Nephron progenitor cell (in vitro differentiated cells): ENCODE measurements at regions not wholly inside any gene's neighbourhood (a gene's known extent, or its start where the extent isn't known, plus 50 kb on each side); places are given as distances from the start of the nearest gene placed in this dataset.
A peak's percentile ranks its signal among the peaks of the same experiment; 100 is the strongest.

Experiments
- DNase-seq: peaks from one replicate; pipeline ENCODE4 v3.0.0; 2021
- H3K27ac Mint-ChIP-seq: 2 replicates; pipeline ENCODE4 v1.8.0; 2021; ENCODE audit warnings: mild to moderate bottlenecking, moderate library complexity, mixed read lengths
- H3K27me3 Mint-ChIP-seq: 2 replicates; pipeline ENCODE4 v1.8.0; 2021; ENCODE audit warnings: mild to moderate bottlenecking, low read depth, mixed read lengths; ENCODE audit not compliant: poor library complexity
- H3K36me3 Mint-ChIP-seq: 2 replicates; pipeline ENCODE4 v1.8.0; 2021; ENCODE audit warnings: low read depth, mixed read lengths
- H3K4me1 Mint-ChIP-seq: 2 replicates; pipeline ENCODE4 v1.8.0; 2021; ENCODE audit warnings: mixed read lengths
- H3K4me3 Mint-ChIP-seq: 2 replicates; pipeline ENCODE4 v1.8.0; 2021; ENCODE audit warnings: mild to moderate bottlenecking, moderate library complexity, mixed read lengths
- H3K9me3 Mint-ChIP-seq: 2 replicates; pipeline ENCODE4 v1.8.0; 2021; ENCODE audit warnings: mild to moderate bottlenecking, moderate library complexity, mixed read lengths
- TF ChIP-seq, protein P1 (sequence below): fragments of 200-600 bp; sonication (generic); IDR thresholded peaks from 2 replicates; pipeline ENCODE4 v1.5.0; 2021; ENCODE audit warnings: antibody characterized with exemption

GRCh38 chr14:26170885-26171284 lies 426.9 kb downstream of the NOVA1 start:
- no peaks in the 10 kb centered on the region for H3K36me3 Mint-ChIP-seq
- H3K27me3 Mint-ChIP-seq: peaks cover 4% of the 10 kb centered on the region
- no peak for DNase-seq
- no peaks in the 10 kb centered on the region for H3K9me3 Mint-ChIP-seq
- no peaks in the 10 kb centered on the region for H3K4me1 Mint-ChIP-seq
- no peak overlapping the region for H3K4me3 Mint-ChIP-seq
- TF ChIP-seq, protein P1, sequence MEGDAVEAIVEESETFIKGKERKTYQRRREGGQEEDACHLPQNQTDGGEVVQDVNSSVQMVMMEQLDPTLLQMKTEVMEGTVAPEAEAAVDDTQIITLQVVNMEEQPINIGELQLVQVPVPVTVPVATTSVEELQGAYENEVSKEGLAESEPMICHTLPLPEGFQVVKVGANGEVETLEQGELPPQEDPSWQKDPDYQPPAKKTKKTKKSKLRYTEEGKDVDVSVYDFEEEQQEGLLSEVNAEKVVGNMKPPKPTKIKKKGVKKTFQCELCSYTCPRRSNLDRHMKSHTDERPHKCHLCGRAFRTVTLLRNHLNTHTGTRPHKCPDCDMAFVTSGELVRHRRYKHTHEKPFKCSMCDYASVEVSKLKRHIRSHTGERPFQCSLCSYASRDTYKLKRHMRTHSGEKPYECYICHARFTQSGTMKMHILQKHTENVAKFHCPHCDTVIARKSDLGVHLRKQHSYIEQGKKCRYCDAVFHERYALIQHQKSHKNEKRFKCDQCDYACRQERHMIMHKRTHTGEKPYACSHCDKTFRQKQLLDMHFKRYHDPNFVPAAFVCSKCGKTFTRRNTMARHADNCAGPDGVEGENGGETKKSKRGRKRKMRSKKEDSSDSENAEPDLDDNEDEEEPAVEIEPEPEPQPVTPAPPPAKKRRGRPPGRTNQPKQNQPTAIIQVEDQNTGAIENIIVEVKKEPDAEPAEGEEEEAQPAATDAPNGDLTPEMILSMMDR: no peak
- no peak overlapping the region for H3K27ac Mint-ChIP-seq

- Mint-ChIP-seq H3K36me3 (no peaks in the 10 kb centered on the region), H3K27me3 (no peaks in the 10 kb centered on the region), H3K4me3 (no peak overlapping the region), H3K4me1 (no peaks in the 10 kb centered on the region), H3K9me3 (peaks cover 5% of the 10 kb centered on the region), H3K27ac (no peak overlapping the region)
- DNase-seq: no peak
- TF ChIP-seq, protein P1: peak; percentile 45
Observed at GRCh38 chr14:26163761-26164160, 434.1 kb downstream of the NOVA1 start.

- Mint-ChIP-seq H3K9me3 (peaks cover 15% of the 10 kb centered on the region), H3K4me3 (no peak overlapping the region), H3K4me1 (no peaks in the 10 kb centered on the region), H3K36me3 (no peaks in the 10 kb centered on the region), H3K27me3 (no peaks in the 10 kb centered on the region), H3K27ac (no peak overlapping the region)
- no peak for DNase-seq
- TF ChIP-seq, protein P1: no peak
Observed at GRCh38 chr14:26157517-26157916, 440.3 kb downstream of the NOVA1 start.

GRCh38 chr14:26143057-26143456 lies 454.8 kb downstream of the NOVA1 start:
- no peaks in the 10 kb centered on the region for H3K4me1 Mint-ChIP-seq
- H3K27ac Mint-ChIP-seq: no peak overlapping the region
- no peaks in the 10 kb centered on the region for H3K36me3 Mint-ChIP-seq
- no peak overlapping the region for H3K4me3 Mint-ChIP-seq
- no peaks in the 10 kb centered on the region for H3K27me3 Mint-ChIP-seq
- TF ChIP-seq, protein P1: no peak
- H3K9me3 Mint-ChIP-seq: no peaks in the 10 kb centered on the region
- no peak for DNase-seq

DNA sequence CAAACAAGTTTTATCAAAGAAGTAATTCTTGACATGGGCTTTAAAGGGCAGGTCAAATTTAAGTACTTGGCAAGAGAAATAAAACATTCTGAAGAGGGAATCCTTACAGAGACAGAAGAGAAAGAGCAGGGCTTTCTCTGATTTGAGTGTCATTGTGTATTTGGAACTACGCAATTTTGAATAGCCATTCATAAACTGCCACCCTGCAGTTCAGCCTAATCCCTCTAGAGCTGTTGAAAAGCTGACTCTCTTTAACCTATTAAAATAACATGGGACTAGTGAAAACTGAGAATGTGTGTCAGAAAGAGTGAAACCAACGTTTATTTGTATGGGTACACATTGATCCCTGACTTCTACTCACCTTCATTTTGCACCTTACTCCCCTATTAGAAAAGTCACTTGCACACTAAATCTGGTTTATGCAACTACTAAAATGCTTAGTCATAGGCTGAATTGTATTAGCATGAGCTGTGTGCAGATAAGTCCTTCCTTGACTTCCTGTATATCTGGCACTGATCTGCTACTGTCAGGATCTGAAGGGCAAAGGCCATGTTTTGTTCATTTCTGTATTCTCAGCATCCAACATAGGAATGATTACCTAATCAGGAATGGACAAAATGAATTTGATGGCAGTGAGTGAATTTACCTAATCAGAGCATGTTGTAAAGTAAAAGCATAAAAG lies 458.9 kb downstream of the NOVA1 start:
- DNase-seq: no peak
- TF ChIP-seq, protein P1: no peak
- H3K27ac Mint-ChIP-seq: no peak overlapping the region
- H3K9me3 Mint-ChIP-seq: no peaks in the 10 kb centered on the region
- H3K4me3 Mint-ChIP-seq: no peak overlapping the region
- no peaks in the 10 kb centered on the region for H3K27me3 Mint-ChIP-seq
- H3K4me1 Mint-ChIP-seq: no peaks in the 10 kb centered on the region
- no peaks in the 10 kb centered on the region for H3K36me3 Mint-ChIP-seq

DNA sequence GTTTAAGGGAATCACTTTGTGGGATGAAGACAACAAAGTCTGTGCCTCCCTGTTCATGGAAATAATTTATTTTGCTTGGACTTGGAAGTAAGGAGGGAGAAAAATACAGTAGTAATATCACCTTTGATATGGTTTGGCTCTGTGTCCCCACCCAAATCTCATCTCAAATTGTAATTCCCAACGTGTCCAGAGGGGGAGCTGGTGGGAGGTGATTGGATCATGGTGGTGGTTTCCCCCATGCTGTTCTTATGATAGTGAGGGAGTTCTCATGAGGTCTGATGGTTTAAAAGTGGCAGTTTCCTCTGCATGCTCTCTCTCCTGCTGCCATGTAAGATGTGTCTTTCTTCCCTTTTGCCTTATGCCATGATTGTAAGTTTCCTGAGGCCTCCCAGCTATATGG lies 460.7 kb downstream of the NOVA1 start:
- Mint-ChIP-seq H3K27me3 (no peaks in the 10 kb centered on the region), H3K4me1 (no peaks in the 10 kb centered on the region), H3K9me3 (no peaks in the 10 kb centered on the region), H3K36me3 (no peaks in the 10 kb centered on the region), H3K4me3 (no peak overlapping the region), H3K27ac (no peak overlapping the region)
- TF ChIP-seq, protein P1: no peak
- DNase-seq: peak; percentile 2
